Vagina (tissue), 2 donors: ENCODE measurements at regions not wholly inside any gene's neighbourhood (a gene's known extent, or its start where the extent isn't known, plus 50 kb on each side); places are given as distances from the start of the nearest gene placed in this dataset.

Experiments
- CTCF ChIP-seq, 3 experiments: fragments of 450-650 bp in 2 of 3; fragments of 200-600 bp in 1 of 3; sonication (generic) in 1 of 3; IDR thresholded peaks; one replicate each; pipeline ENCODE4 v1.5.1; 2017 to 2019; ENCODE audit warnings: antibody characterized with exemption in 3 of 3, mild to moderate bottlenecking in 2 of 3, moderate library complexity in 2 of 3
- POLR2A ChIP-seq, 2 donors: fragments of 450-650 bp; IDR thresholded peaks; one replicate each; pipeline ENCODE4 v1.6.1; 2017; ENCODE audit warnings: antibody characterized with exemption in 2 of 2, mild to moderate bottlenecking in 2 of 2, moderate library complexity in 2 of 2
- POLR2AphosphoS5 ChIP-seq, 2 donors: sonication (generic); formaldehyde crosslinking; IDR thresholded peaks; one replicate each; pipeline ENCODE4 v1.9.0; 2017; ENCODE audit warnings: antibody characterized with exemption in 2 of 2, mild to moderate bottlenecking in 2 of 2, low read depth in 1 of 2; ENCODE audit not compliant: insufficient read depth in 1 of 2

DNA sequence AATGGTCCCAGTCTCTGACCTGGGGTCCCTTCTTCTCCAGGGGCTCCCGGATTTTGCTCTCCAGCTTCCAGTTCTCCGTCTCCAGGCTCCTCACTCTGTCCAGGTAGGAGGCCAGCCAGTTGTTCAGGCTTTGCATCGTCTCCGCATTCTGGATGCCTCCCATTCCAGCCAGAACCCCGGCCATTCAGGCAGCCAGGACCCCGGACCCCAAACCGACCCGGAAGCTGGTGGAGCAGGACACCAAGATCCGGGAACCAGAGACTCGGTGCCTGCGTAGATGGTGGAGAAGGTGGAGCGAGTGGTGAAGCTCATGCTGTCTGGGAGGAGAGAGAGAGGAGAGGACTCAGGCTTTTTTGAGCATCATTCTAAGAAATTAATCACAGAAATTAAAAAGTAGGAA lies 572.4 kb upstream of the NCAM2 start:
- TF ChIP-seq POLR2A (IDR thresholded peaks at IDR 0.05) (no peak), CTCF (IDR thresholded peaks at IDR 0.05) (no peak), POLR2AphosphoS5 (IDR thresholded peaks at IDR 0.05; ENCODE audit: insufficient read depth in 1 of 2, low read depth in 1 of 2) (no peak)
